CD4-positive, alpha-beta T cell treated with Interferon gamma for 1 hour (primary cell): ENCODE measurements at regions not wholly inside any gene's neighbourhood (a gene's known extent, or its start where the extent isn't known, plus 50 kb on each side); places are given as distances from the start of the nearest gene placed in this dataset.
"Not testable (repeated sequence)": the region's sequence is repeated elsewhere in the genome, so short reads cannot be mapped to it uniquely, and the experiment has no call there.

ENCODE experiments used
- DNase-seq: peaks from one replicate; pipeline ENCODE4 v3.0.0-alpha.2; 2020

- DNase-seq = no peak
Measured at GRCh38 chr5:163794993-163795392, 289.6 kb downstream of the MAT2B start.

- DNase-seq = no peak
Measured at GRCh38 chr5:163807781-163808180, 302.4 kb downstream of the MAT2B start.

- DNase-seq = no peak
Measured at GRCh38 chr5:163809473-163809872, 304.1 kb downstream of the MAT2B start.

GRCh38 chr5:163813900-163814299, 308.5 kb downstream of the MAT2B start:
- no peak for DNase-seq

GRCh38 chr5:163815240-163815791, 309.9 kb downstream of the MAT2B start:
- no peak for DNase-seq

- no peak for DNase-seq
Measured at GRCh38 chr5:163821142-163821541, 315.7 kb downstream of the MAT2B start.

- DNase-seq = no peak
Measured at GRCh38 chr5:163822548-163822947, 317.1 kb downstream of the MAT2B start.

GRCh38 chr5:163825661-163826060, 320.2 kb downstream of the MAT2B start:
- no peak for DNase-seq

- no peak for DNase-seq
Measured at GRCh38 chr5:163826201-163826600, 320.8 kb downstream of the MAT2B start.

GRCh38 chr5:163832155-163832554, 326.7 kb downstream of the MAT2B start:
- no peak for DNase-seq

GRCh38 chr5:163838738-163839137, 333.3 kb downstream of the MAT2B start:
- DNase-seq = no peak

GRCh38 chr5:163846512-163846911, 341.1 kb downstream of the MAT2B start:
- DNase-seq = no peak

GRCh38 chr5:163855754-163856153, 350.3 kb downstream of the MAT2B start:
- no peak for DNase-seq

GRCh38 chr5:163861670-163862069, 356.3 kb downstream of the MAT2B start:
- no peak for DNase-seq

- no peak for DNase-seq
Measured at GRCh38 chr5:163867324-163867723, 361.9 kb downstream of the MAT2B start.

- no peak for DNase-seq
Measured at GRCh38 chr5:163867738-163868137, 362.3 kb downstream of the MAT2B start.

GRCh38 chr5:163869581-163869980, 364.2 kb downstream of the MAT2B start:
- no peak for DNase-seq

GRCh38 chr5:163870441-163870840, 365.0 kb downstream of the MAT2B start:
- DNase-seq = no peak

GRCh38 chr5:163874431-163874830, 369.0 kb downstream of the MAT2B start:
- DNase-seq = no peak

GRCh38 chr5:163874912-163875311, 369.5 kb downstream of the MAT2B start:
- not testable (repeated sequence) for DNase-seq

- no peak for DNase-seq
Measured at GRCh38 chr5:163877865-163878264, 372.4 kb downstream of the MAT2B start.

- DNase-seq = no peak
Measured at GRCh38 chr5:163878490-163878889, 373.1 kb downstream of the MAT2B start.

GRCh38 chr5:163880302-163880701, 374.9 kb downstream of the MAT2B start:
- no peak for DNase-seq

- no peak for DNase-seq
Measured at GRCh38 chr5:163885117-163885516, 379.7 kb downstream of the MAT2B start.

GRCh38 chr5:163887854-163888253, 382.4 kb downstream of the MAT2B start:
- no peak for DNase-seq

- DNase-seq = no peak
Measured at GRCh38 chr5:163888366-163888765, 382.9 kb downstream of the MAT2B start.
